Embryonic facial prominence (tissue), 1 donor: ENCODE measurements at regions not wholly inside any gene's neighbourhood (a gene's known extent, or its start where the extent isn't known, plus 50 kb on each side); places are given as distances from the start of the nearest gene placed in this dataset.
"Not testable (repeated sequence)": the region's sequence is repeated elsewhere in the genome, so short reads cannot be mapped to it uniquely, and the experiment has no call there.

Experiments
- DNase-seq: peaks from one replicate; pipeline ENCODE4 v3.0.0-alpha.2; 2016; ENCODE audit errors: extremely low spot score

GRCh38 chr18:4544142-4544541, 89.0 kb upstream of the DLGAP1 start:
- DNase-seq = no peak

GRCh38 chr18:4543711-4544110, 88.6 kb upstream of the DLGAP1 start:
- no peak for DNase-seq

GRCh38 chr18:4541588-4541987, 86.5 kb upstream of the DLGAP1 start:
- no peak for DNase-seq

GRCh38 chr18:4536447-4536846, 81.3 kb upstream of the DLGAP1 start:
- no peak for DNase-seq

- no peak for DNase-seq
These were observed 73.3 kb upstream of the DLGAP1 start for GRCh38 chr18:4528405-4528804.

GRCh38 chr18:4527826-4528225, 72.7 kb upstream of the DLGAP1 start:
- DNase-seq = not testable (repeated sequence)

- no peak for DNase-seq
These were observed 69.0 kb upstream of the DLGAP1 start for GRCh38 chr18:4524096-4524495.

- no peak for DNase-seq
These were observed 56.1 kb upstream of the DLGAP1 start for GRCh38 chr18:4511166-4511565.

- no peak for DNase-seq
These were observed 55.6 kb upstream of the DLGAP1 start for GRCh38 chr18:4510711-4511110.

GRCh38 chr18:4510160-4510559, 55.1 kb upstream of the DLGAP1 start:
- DNase-seq = no peak
